HepG2 (cell line): ENCODE measurements at regions not wholly inside any gene's neighbourhood (a gene's known extent, or its start where the extent isn't known, plus 50 kb on each side); places are given as distances from the start of the nearest gene placed in this dataset.

Source experiments
- ATAC-seq: fragments of 200-7000 bp; cut with Tn5 transposase; 3 replicates; pipeline ENCODE4 v1.9.1; 2020; ENCODE audit warnings: mild to moderate bottlenecking, moderate library complexity
- BruUV-seq: library from RNA; stranded (reverse); fragments of 400-500 nt; replicated peaks from 2 replicates; lab custom pipeline; 2021; lab: Mats Ljungman, UMichigan
- CTCF ChIA-PET: fragments of 300-600 bp; formaldehyde crosslinking; extraction: SDS; loops from one replicate; lab custom pipeline; 2021; ENCODE audit warnings: low total read pairs, inconsistent platforms, low intra/inter-chr PET ratio; lab: Yijun Ruan, JAX
- POLR2A ChIA-PET: fragments of 350-600 bp; sonication (Branson Sonifier 250); formaldehyde crosslinking; loops from one replicate; lab custom pipeline; 2020; ENCODE audit warnings: antibody characterized with exemption, inconsistent platforms; lab: Yijun Ruan, JAX
- DNase-seq: peaks from one replicate; pipeline ENCODE4 v3.0.0-alpha.2; 2015; ENCODE audit warnings: low spot score
- FAIRE-seq: peaks from 3 replicates; lab custom pipeline; 2011; peaks lifted over from hg19 to GRCh38; lab: Jason Lieb, UNC
- H2AFZ ChIP-seq: one replicate; pipeline ENCODE4 v1.6.1; 2011; ENCODE audit warnings: low read length, inconsistent platforms
- H3K27ac ChIP-seq: fragments of 300-600 bp; 3 replicates; pipeline ENCODE4 v1.8.0; 2011; ENCODE audit warnings: mixed run types, mild to moderate bottlenecking, mixed read lengths, low read length, inconsistent platforms; ENCODE audit not compliant: insufficient read depth; ENCODE audit errors: extremely low read length
- H3K27me3 ChIP-seq, 2 experiments: fragments of 200-600 bp in 1 of 2; 2 replicates in 1 of 2; 3 replicates in 1 of 2; pipeline versions ENCODE4 v1.6.0 to v1.8.0; 2011; ENCODE audit warnings: low read length in 2 of 2, mild to moderate bottlenecking in 2 of 2, moderate library complexity in 2 of 2, inconsistent platforms in 1 of 2; ENCODE audit not compliant: insufficient read depth in 2 of 2, control insufficient read depth in 1 of 2
- H3K36me3 ChIP-seq, 2 experiments: fragments of 200-600 bp in 1 of 2; replicated peaks in 1 of 2; 2 replicates in 1 of 2; 3 replicates in 1 of 2; pipeline versions ENCODE4 v1.5.1 to v1.8.0; 2011; ENCODE audit warnings: low read length in 2 of 2, inconsistent platforms in 1 of 2; ENCODE audit not compliant: insufficient read depth in 2 of 2, control insufficient read depth in 1 of 2
- H3K4me1 ChIP-seq: 2 replicates; pipeline ENCODE4 v1.5.1; 2012; ENCODE audit warnings: low read length, inconsistent platforms; ENCODE audit not compliant: insufficient read depth
- H3K4me2 ChIP-seq: 2 replicates; pipeline ENCODE4 v1.6.0; 2011; ENCODE audit warnings: low read depth, low read length, inconsistent platforms
- H3K4me3 ChIP-seq, 3 experiments: fragments of 200-600 bp in 1 of 3; sonication (generic), shearing (Covaris generic) in 1 of 3; replicated peaks in 1 of 3; 2 replicates each; pipeline ENCODE4 v1.5.1; 2011 to 2016; ENCODE audit warnings: low read length in 3 of 3, inconsistent platforms in 2 of 3, low read depth in 2 of 3, mild to moderate bottlenecking in 2 of 3, control low read depth in 1 of 3, mixed read lengths in 1 of 3; ENCODE audit not compliant: insufficient read depth in 1 of 3
- H3K79me2 ChIP-seq: one replicate; pipeline ENCODE4 v1.6.1; 2011; ENCODE audit warnings: low read length, inconsistent platforms; ENCODE audit not compliant: insufficient read depth
- H3K9ac ChIP-seq: 2 replicates; pipeline ENCODE4 v1.6.0; 2011; ENCODE audit warnings: mild to moderate bottlenecking, low read depth, low read length, inconsistent platforms; ENCODE audit not compliant: insufficient read depth
- H3K9me3 ChIP-seq: 2 replicates; pipeline ENCODE4 v1.5.1; 2012; ENCODE audit warnings: mild to moderate bottlenecking, low read length
- H4K20me1 ChIP-seq: 2 replicates; pipeline ENCODE4 v1.6.0; 2011; ENCODE audit warnings: inconsistent platforms, mild to moderate bottlenecking, low read length, moderate library complexity; ENCODE audit not compliant: insufficient read depth
- ARID2 ChIP-seq: sonication (generic); formaldehyde crosslinking; IDR thresholded peaks from 2 replicates; pipeline ENCODE4 v1.8.1; 2022; ENCODE audit warnings: mild to moderate bottlenecking, missing genetic modification reagents, borderline replicate concordance
- FOXJ3 ChIP-seq: sonication (generic); formaldehyde crosslinking; IDR thresholded peaks from 2 replicates; pipeline ENCODE4 v1.4.0; 2020; ENCODE audit warnings: missing genetic modification reagents, mild to moderate bottlenecking, borderline replicate concordance
- GABPB1 ChIP-seq: IDR thresholded peaks from 2 replicates; pipeline ENCODE4 v1.6.1; 2016; ENCODE audit warnings: mild to moderate bottlenecking, missing genetic modification reagents, moderate library complexity, missing compliant biosample characterization
- KDM3A ChIP-seq: IDR thresholded peaks from 2 replicates; pipeline ENCODE4 v1.6.1; 2018; ENCODE audit warnings: low read depth, missing compliant biosample characterization
- PHF21A ChIP-seq: sonication (generic); formaldehyde crosslinking; IDR thresholded peaks from 2 replicates; pipeline ENCODE4 v1.5.0; 2020; ENCODE audit warnings: mild to moderate bottlenecking, missing genetic modification reagents
- PLRG1 ChIP-seq: fragments of 450-650 bp; conservative IDR thresholded peaks from 2 replicates; pipeline ENCODE4 v1.6.1; 2016
- POGZ ChIP-seq: sonication (generic); formaldehyde crosslinking; IDR thresholded peaks from 2 replicates; pipeline ENCODE4 v1.4.0; 2020; ENCODE audit warnings: mild to moderate bottlenecking, missing genetic modification reagents
- SP2 ChIP-seq: sonication (generic); formaldehyde crosslinking; IDR thresholded peaks from 2 replicates; pipeline ENCODE4 v1.5.1; 2020; ENCODE audit warnings: mild to moderate bottlenecking, missing genetic modification reagents
- SP5 ChIP-seq: IDR thresholded peaks from 2 replicates; pipeline ENCODE4 v1.6.1; 2016; ENCODE audit warnings: low read depth, borderline replicate concordance
- TAF1 ChIP-seq: sonication (generic); formaldehyde crosslinking; IDR thresholded peaks from 2 replicates; pipeline ENCODE4 v1.4.0; 2020; ENCODE audit warnings: missing genetic modification reagents
- ZFP36L2 ChIP-seq: sonication (generic); formaldehyde crosslinking; IDR thresholded peaks from 2 replicates; pipeline ENCODE4 v1.4.0; 2020; ENCODE audit warnings: missing genetic modification reagents
- ZNF235 ChIP-seq: sonication (generic); formaldehyde crosslinking; IDR thresholded peaks from 2 replicates; pipeline ENCODE4 v1.8.1; 2023; ENCODE audit warnings: mild to moderate bottlenecking, missing genetic modification reagents, borderline replicate concordance
- WGBS: methylation state at CpG from one replicate; pipeline ENCODE4 v1.1.6; 2017; ENCODE audit warnings: low lambda C conversion rate; 5-methylcytosine and 5-hydroxymethylcytosine counted together
- in situ Hi-C: cut with HindIII; loops from 2 replicates; pipeline ENCODE4 v1.10.0; 2017; ENCODE audit warnings: low pct_unique_long_range_greater_than_20kb; ENCODE audit not compliant: extremely low pct_ligation_motif_present
- intact Hi-C: fragments of 100-400 bp; cut with micrococcal nuclease; formaldehyde crosslinking; loops from one replicate; pipeline ENCODE4 v1.10.0; 2022; ENCODE audit not compliant: unreplicated experiment
- TF ChIP-seq, protein P1 (sequence below): sonication (generic); formaldehyde crosslinking; IDR thresholded peaks from 2 replicates; pipeline ENCODE4 v1.4.0; 2020; ENCODE audit warnings: missing genetic modification reagents, low read depth, mild to moderate bottlenecking, borderline replicate concordance
- TF ChIP-seq, protein P2 (sequence below): sonication (generic); formaldehyde crosslinking; IDR thresholded peaks from 2 replicates; pipeline ENCODE4 v1.5.0; 2020; ENCODE audit warnings: missing genetic modification reagents, mild to moderate bottlenecking, borderline replicate concordance
- TF ChIP-seq, protein P3 (sequence below): sonication (generic); formaldehyde crosslinking; IDR thresholded peaks from 2 replicates; pipeline ENCODE4 v1.4.0; 2020; ENCODE audit warnings: missing genetic modification reagents
- TF ChIP-seq, protein P4 (sequence below): sonication (generic); formaldehyde crosslinking; conservative IDR thresholded peaks from 2 replicates; pipeline ENCODE4 v1.8.1; 2023; ENCODE audit warnings: missing genetic modification reagents
- TF ChIP-seq, protein P5 (sequence below): sonication (generic); formaldehyde crosslinking; IDR thresholded peaks from 2 replicates; pipeline ENCODE4 v1.5.0; 2020; ENCODE audit warnings: missing genetic modification reagents

DNA sequence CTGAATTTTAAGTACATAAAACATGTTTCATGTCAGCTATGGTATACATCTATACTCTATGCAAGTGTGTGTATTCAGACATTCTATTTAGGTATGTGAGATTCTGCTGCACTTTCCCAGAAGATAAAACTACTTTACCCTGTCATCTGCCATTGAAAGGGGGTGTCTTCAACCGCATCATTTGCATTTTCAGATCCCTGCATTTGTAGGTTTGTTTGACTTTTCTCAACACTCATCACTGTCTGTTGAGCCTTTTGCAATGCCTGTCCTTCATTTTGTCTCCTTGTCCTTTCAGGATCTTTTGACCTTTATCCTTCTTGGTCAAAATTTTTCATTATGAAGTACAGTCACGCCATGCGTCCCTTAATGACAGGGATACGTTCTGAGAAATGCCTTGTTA, 103.5 kb downstream of the TMA16 start:
- no peaks in the 10 kb centered on the region for H3K9me3 ChIP-seq
- BruUV-seq: no TSS peak
- no peak overlapping the region for H3K9ac ChIP-seq
- WGBS: 5% methylated on average over 4 of the region's 4 CpGs
- no peak overlapping the region for H3K4me3 ChIP-seq
- H3K4me2 ChIP-seq: no peak overlapping the region
- no peaks in the 10 kb centered on the region for H3K79me2 ChIP-seq
- ChIA-PET POLR2A (no interaction called here), CTCF (no interaction called here)
- H4K20me1 ChIP-seq: no peaks in the 10 kb centered on the region
- no peak overlapping the region for H2AFZ ChIP-seq
- H3K27me3 ChIP-seq: no peaks in the 10 kb centered on the region
- no peak for DNase-seq
- FAIRE-seq: no peak
- no peak overlapping the region for H3K27ac ChIP-seq
- no peaks in the 10 kb centered on the region for H3K36me3 ChIP-seq
- intact Hi-C loops (no loop called here), in situ Hi-C loops (no loop called here)
- ATAC-seq: no peak
- no peaks in the 10 kb centered on the region for H3K4me1 ChIP-seq
- TF ChIP-seq ZNF235 (CRISPR knock-in tag) (no peak), TAF1 (CRISPR knock-in tag) (no peak), ZFP36L2 (no peak), SP5 (CRISPR knock-in tag) (no peak), ARID2 (CRISPR knock-in tag) (no peak), SP2 (CRISPR knock-in tag) (no peak), PLRG1 (no peak), PHF21A (CRISPR knock-in tag) (no peak), GABPB1 (CRISPR knock-in tag) (no peak), FOXJ3 (CRISPR knock-in tag) (no peak), POGZ (CRISPR knock-in tag) (no peak), KDM3A (CRISPR knock-in tag) (no peak)
- TF ChIP-seq, protein P1, sequence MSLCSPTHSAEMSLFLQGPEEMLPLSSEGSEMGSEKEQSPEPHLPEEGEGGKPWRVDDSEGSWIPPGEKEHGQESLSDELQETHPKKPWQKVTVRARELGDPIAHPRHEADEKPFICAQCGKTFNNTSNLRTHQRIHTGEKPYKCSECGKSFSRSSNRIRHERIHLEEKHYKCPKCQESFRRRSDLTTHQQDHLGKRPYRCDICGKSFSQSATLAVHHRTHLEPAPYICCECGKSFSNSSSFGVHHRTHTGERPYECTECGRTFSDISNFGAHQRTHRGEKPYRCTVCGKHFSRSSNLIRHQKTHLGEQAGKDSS (CRISPR knock-in tag): no peak
- TF ChIP-seq, protein P2, sequence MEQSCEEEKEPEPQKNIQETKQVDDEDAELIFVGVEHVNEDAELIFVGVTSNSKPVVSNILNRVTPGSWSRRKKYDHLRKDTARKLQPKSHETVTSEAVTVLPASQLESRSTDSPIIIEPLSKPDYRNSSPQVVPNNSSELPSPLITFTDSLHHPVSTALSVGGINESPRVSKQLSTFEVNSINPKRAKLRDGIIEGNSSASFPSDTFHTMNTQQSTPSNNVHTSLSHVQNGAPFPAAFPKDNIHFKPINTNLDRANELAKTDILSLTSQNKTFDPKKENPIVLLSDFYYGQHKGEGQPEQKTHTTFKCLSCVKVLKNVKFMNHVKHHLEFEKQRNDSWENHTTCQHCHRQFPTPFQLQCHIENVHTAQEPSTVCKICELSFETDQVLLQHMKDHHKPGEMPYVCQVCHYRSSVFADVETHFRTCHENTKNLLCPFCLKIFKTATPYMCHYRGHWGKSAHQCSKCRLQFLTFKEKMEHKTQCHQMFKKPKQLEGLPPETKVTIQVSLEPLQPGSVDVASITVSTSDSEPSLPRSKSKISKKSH: no peak
- TF ChIP-seq, protein P3, sequence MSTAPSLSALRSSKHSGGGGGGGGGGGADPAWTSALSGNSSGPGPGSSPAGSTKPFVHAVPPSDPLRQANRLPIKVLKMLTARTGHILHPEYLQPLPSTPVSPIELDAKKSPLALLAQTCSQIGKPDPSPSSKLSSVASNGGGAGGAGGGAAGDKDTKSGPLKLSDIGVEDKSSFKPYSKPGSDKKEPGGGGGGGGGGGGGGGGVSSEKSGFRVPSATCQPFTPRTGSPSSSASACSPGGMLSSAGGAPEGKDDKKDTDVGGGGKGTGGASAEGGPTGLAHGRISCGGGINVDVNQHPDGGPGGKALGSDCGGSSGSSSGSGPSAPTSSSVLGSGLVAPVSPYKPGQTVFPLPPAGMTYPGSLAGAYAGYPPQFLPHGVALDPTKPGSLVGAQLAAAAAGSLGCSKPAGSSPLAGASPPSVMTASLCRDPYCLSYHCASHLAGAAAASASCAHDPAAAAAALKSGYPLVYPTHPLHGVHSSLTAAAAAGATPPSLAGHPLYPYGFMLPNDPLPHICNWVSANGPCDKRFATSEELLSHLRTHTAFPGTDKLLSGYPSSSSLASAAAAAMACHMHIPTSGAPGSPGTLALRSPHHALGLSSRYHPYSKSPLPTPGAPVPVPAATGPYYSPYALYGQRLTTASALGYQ (CRISPR knock-in tag): no peak
- TF ChIP-seq, protein P4, sequence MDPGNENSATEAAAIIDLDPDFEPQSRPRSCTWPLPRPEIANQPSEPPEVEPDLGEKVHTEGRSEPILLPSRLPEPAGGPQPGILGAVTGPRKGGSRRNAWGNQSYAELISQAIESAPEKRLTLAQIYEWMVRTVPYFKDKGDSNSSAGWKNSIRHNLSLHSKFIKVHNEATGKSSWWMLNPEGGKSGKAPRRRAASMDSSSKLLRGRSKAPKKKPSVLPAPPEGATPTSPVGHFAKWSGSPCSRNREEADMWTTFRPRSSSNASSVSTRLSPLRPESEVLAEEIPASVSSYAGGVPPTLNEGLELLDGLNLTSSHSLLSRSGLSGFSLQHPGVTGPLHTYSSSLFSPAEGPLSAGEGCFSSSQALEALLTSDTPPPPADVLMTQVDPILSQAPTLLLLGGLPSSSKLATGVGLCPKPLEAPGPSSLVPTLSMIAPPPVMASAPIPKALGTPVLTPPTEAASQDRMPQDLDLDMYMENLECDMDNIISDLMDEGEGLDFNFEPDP (CRISPR knock-in tag): no peak
- TF ChIP-seq, protein P5, sequence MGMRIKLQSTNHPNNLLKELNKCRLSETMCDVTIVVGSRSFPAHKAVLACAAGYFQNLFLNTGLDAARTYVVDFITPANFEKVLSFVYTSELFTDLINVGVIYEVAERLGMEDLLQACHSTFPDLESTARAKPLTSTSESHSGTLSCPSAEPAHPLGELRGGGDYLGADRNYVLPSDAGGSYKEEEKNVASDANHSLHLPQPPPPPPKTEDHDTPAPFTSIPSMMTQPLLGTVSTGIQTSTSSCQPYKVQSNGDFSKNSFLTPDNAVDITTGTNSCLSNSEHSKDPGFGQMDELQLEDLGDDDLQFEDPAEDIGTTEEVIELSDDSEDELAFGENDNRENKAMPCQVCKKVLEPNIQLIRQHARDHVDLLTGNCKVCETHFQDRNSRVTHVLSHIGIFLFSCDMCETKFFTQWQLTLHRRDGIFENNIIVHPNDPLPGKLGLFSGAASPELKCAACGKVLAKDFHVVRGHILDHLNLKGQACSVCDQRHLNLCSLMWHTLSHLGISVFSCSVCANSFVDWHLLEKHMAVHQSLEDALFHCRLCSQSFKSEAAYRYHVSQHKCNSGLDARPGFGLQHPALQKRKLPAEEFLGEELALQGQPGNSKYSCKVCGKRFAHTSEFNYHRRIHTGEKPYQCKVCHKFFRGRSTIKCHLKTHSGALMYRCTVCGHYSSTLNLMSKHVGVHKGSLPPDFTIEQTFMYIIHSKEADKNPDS (CRISPR knock-in tag): no peak
